Lower leg skin (tissue), 3 donors: ENCODE measurements at regions not wholly inside any gene's neighbourhood (a gene's known extent, or its start where the extent isn't known, plus 50 kb on each side); places are given as distances from the start of the nearest gene placed in this dataset.

Experiments
- POLR2A ChIP-seq, 2 donors: fragments of 450-650 bp; IDR thresholded peaks; one replicate each; pipeline ENCODE4 v1.6.1; 2016 to 2017; ENCODE audit warnings: antibody characterized with exemption in 2 of 2, mild to moderate bottlenecking in 1 of 2, moderate library complexity in 1 of 2
- TF ChIP-seq, protein P1 (sequence below), 3 donors: fragments of 450-650 bp; IDR thresholded peaks; one replicate each; pipeline ENCODE4 v1.5.1; 2016; ENCODE audit warnings: antibody characterized with exemption in 3 of 3, mild to moderate bottlenecking in 3 of 3, moderate library complexity in 2 of 3

- TF ChIP-seq, protein P1, sequence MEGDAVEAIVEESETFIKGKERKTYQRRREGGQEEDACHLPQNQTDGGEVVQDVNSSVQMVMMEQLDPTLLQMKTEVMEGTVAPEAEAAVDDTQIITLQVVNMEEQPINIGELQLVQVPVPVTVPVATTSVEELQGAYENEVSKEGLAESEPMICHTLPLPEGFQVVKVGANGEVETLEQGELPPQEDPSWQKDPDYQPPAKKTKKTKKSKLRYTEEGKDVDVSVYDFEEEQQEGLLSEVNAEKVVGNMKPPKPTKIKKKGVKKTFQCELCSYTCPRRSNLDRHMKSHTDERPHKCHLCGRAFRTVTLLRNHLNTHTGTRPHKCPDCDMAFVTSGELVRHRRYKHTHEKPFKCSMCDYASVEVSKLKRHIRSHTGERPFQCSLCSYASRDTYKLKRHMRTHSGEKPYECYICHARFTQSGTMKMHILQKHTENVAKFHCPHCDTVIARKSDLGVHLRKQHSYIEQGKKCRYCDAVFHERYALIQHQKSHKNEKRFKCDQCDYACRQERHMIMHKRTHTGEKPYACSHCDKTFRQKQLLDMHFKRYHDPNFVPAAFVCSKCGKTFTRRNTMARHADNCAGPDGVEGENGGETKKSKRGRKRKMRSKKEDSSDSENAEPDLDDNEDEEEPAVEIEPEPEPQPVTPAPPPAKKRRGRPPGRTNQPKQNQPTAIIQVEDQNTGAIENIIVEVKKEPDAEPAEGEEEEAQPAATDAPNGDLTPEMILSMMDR (IDR thresholded peaks at IDR 0.05), result no peak
- TF ChIP-seq POLR2A (IDR thresholded peaks at IDR 0.05), result no peak
Observed at GRCh38 chrX:115912372-115912897, 258.1 kb upstream of the AGTR2 start.
